ENCODE measurements at regions not wholly inside any gene's neighbourhood (a gene's known extent, or its start where the extent isn't known, plus 50 kb on each side); places are given as distances from the start of the nearest gene placed in this dataset.
"Not testable (repeated sequence)": the region's sequence is repeated elsewhere in the genome, so short reads cannot be mapped to it uniquely, and the experiment has no call there.

- no peak for DNase-seq
Measured at GRCh38 chr9:102497709-102498108, 497.4 kb upstream of the CYLC2 start.

- not testable (repeated sequence) for DNase-seq
Measured at GRCh38 chr9:102486976-102487375, 508.2 kb upstream of the CYLC2 start.

- no peak for DNase-seq
Measured at GRCh38 chr9:102483651-102484050, 511.5 kb upstream of the CYLC2 start.

GRCh38 chr9:102482776-102483175 is 512.4 kb upstream of the CYLC2 start:
- no peak for DNase-seq

- no peak for DNase-seq
Measured at GRCh38 chr9:102479191-102479590, 515.9 kb upstream of the CYLC2 start.

GRCh38 chr9:102474357-102474756 is 520.8 kb upstream of the CYLC2 start:
- DNase-seq = no peak

GRCh38 chr9:102469430-102469829 is 525.7 kb upstream of the CYLC2 start:
- DNase-seq = not testable (repeated sequence)

- no peak for DNase-seq
Measured at GRCh38 chr9:102461156-102461819, 533.8 kb upstream of the CYLC2 start.

- no peak for DNase-seq
Measured at GRCh38 chr9:102459828-102460227, 535.3 kb upstream of the CYLC2 start.

- no peak for DNase-seq
Measured at GRCh38 chr9:102456562-102456961, 538.6 kb upstream of the CYLC2 start.

- no peak for DNase-seq
Measured at GRCh38 chr9:102445906-102446305, 549.2 kb upstream of the CYLC2 start.

- DNase-seq = no peak
Measured at GRCh38 chr9:102445181-102445747, 549.9 kb upstream of the CYLC2 start.

GRCh38 chr9:102439583-102439982 is 555.5 kb upstream of the CYLC2 start:
- DNase-seq = no peak

GRCh38 chr9:102436599-102436998 is 558.5 kb upstream of the CYLC2 start:
- not testable (repeated sequence) for DNase-seq

GRCh38 chr9:102435427-102435826 is 559.7 kb upstream of the CYLC2 start:
- DNase-seq = no peak

- no peak for DNase-seq
Measured at GRCh38 chr9:102434545-102434944, 560.6 kb upstream of the CYLC2 start.

GRCh38 chr9:102428305-102428704 is 566.8 kb upstream of the CYLC2 start:
- no peak for DNase-seq

- DNase-seq = not testable (repeated sequence)
Measured at GRCh38 chr9:102416251-102416650, 578.9 kb upstream of the CYLC2 start.

GRCh38 chr9:102405218-102405867 is 589.8 kb upstream of the CYLC2 start:
- no peak for DNase-seq

GRCh38 chr9:102403514-102403913 is 591.6 kb upstream of the CYLC2 start:
- no peak for DNase-seq

- no peak for DNase-seq
Measured at GRCh38 chr9:102398205-102398604, 596.9 kb upstream of the CYLC2 start.

- DNase-seq = not testable (repeated sequence)
Measured at GRCh38 chr9:102385620-102386019, 609.5 kb upstream of the CYLC2 start.

- no peak for DNase-seq
Measured at GRCh38 chr9:102362470-102363132, 624.2 kb upstream of the GRIN3A start.

- no peak for DNase-seq
Measured at GRCh38 chr9:102360846-102361245, 622.4 kb upstream of the GRIN3A start.
